HEK293 (cell line): ENCODE measurements at regions not wholly inside any gene's neighbourhood (a gene's known extent, or its start where the extent isn't known, plus 50 kb on each side); places are given as distances from the start of the nearest gene placed in this dataset.

ENCODE experiments used
- CTCF ChIA-PET: fragments of 350-600 bp; formaldehyde crosslinking; extraction: SDS; loops from one replicate; lab custom pipeline; 2021; ENCODE audit warnings: antibody characterized with exemption; lab: Yijun Ruan, JAX
- POLR2A ChIA-PET: fragments of 300-600 bp; formaldehyde crosslinking; extraction: SDS; loops from one replicate; lab custom pipeline; 2020; ENCODE audit warnings: antibody characterized with exemption, inconsistent platforms; lab: Yijun Ruan, JAX
- H3K27ac ChIP-seq: fragments of 200-500 bp; sonication (Bioruptor generic); 2 replicates; pipeline ENCODE4 v1.5.1; 2014; ENCODE audit warnings: low read depth, low read length, control low read depth, inconsistent platforms; ENCODE audit errors: extremely low read depth
- H3K36me3 ChIP-seq, 2 experiments: fragments of 200-500 bp in 1 of 2; sonication (Bioruptor generic) in 1 of 2; 1 replicate in 1 of 2; 2 replicates in 1 of 2; pipeline ENCODE4 v1.5.1; 2014 to 2017; ENCODE audit warnings: inconsistent platforms in 2 of 2, low read length in 2 of 2; ENCODE audit not compliant: control insufficient read depth in 2 of 2, insufficient read depth in 1 of 2
- H3K4me1 ChIP-seq: fragments of 200-500 bp; sonication (Bioruptor generic); 2 replicates; pipeline ENCODE4 v1.5.1; 2014; ENCODE audit warnings: mild to moderate bottlenecking, low read length, inconsistent platforms; ENCODE audit not compliant: control insufficient read depth, insufficient read depth
- H3K4me3 ChIP-seq: 2 replicates; pipeline ENCODE4 v1.5.1; 2011; ENCODE audit warnings: low read depth, mild to moderate bottlenecking, control low read depth, low read length, moderate library complexity
- H3K9me3 ChIP-seq: fragments of 200-500 bp; sonication (Bioruptor generic); 2 replicates; pipeline ENCODE4 v1.5.1; 2014; ENCODE audit warnings: low read depth, low read length, inconsistent platforms; ENCODE audit not compliant: control insufficient read depth, insufficient read depth
- GLIS1 ChIP-seq: fragments of 450-650 bp; formaldehyde crosslinking; IDR thresholded peaks from 2 replicates; pipeline ENCODE4 v1.5.1; 2016; ENCODE audit warnings: missing biosample characterization, missing genetic modification characterization
- MZF1 ChIP-seq: fragments of 450-650 bp; formaldehyde crosslinking; IDR thresholded peaks from 2 replicates; pipeline ENCODE4 v1.5.1; 2017; ENCODE audit warnings: missing biosample characterization, missing genetic modification characterization, borderline replicate concordance
- ZBTB10 ChIP-seq: fragments of 450-650 bp; formaldehyde crosslinking; IDR thresholded peaks from 2 replicates; pipeline ENCODE4 v1.5.1; 2016; ENCODE audit warnings: missing biosample characterization, missing genetic modification characterization
- ZBTB48 ChIP-seq: fragments of 450-650 bp; formaldehyde crosslinking; IDR thresholded peaks from 2 replicates; pipeline ENCODE4 v1.5.1; 2016; ENCODE audit warnings: missing biosample characterization, missing genetic modification characterization
- ZBTB49 ChIP-seq: fragments of 450-650 bp; formaldehyde crosslinking; IDR thresholded peaks from 2 replicates; pipeline ENCODE4 v1.5.1; 2016; ENCODE audit warnings: missing biosample characterization, missing genetic modification characterization, low read depth
- ZBTB8A ChIP-seq: fragments of 450-650 bp; formaldehyde crosslinking; IDR thresholded peaks from 2 replicates; pipeline ENCODE4 v1.5.1; 2016; ENCODE audit warnings: missing biosample characterization, missing genetic modification characterization
- ZFP69B ChIP-seq: fragments of 450-650 bp; formaldehyde crosslinking; IDR thresholded peaks from 2 replicates; pipeline ENCODE4 v1.5.1; 2016; ENCODE audit warnings: missing biosample characterization, missing genetic modification characterization
- ZNF146 ChIP-seq: fragments of 450-650 bp; formaldehyde crosslinking; IDR thresholded peaks from 2 replicates; pipeline ENCODE4 v1.5.1; 2016; ENCODE audit warnings: missing biosample characterization, missing genetic modification characterization
- ZNF174 ChIP-seq: fragments of 450-650 bp; formaldehyde crosslinking; IDR thresholded peaks from 2 replicates; pipeline ENCODE4 v1.5.0; 2017; ENCODE audit warnings: missing biosample characterization, mild to moderate bottlenecking, missing genetic modification characterization
- ZNF24 ChIP-seq: fragments of 450-650 bp; formaldehyde crosslinking; IDR thresholded peaks from 2 replicates; pipeline ENCODE4 v1.5.1; 2016; ENCODE audit warnings: missing biosample characterization, missing genetic modification characterization
- ZNF26 ChIP-seq: fragments of 450-650 bp; formaldehyde crosslinking; IDR thresholded peaks from 2 replicates; pipeline ENCODE4 v1.5.1; 2016; ENCODE audit warnings: missing biosample characterization, missing genetic modification characterization
- ZNF274 ChIP-seq, 2 experiments: fragments of 200-500 bp in 1 of 2; fragments of 450-650 bp in 1 of 2; sonication (Bioruptor generic) in 1 of 2; formaldehyde crosslinking in 1 of 2; IDR thresholded peaks; 2 replicates each; pipeline versions ENCODE4 v1.5.1 to v1.6.1; 2014 to 2016; ENCODE audit warnings: borderline replicate concordance in 1 of 2, inconsistent platforms in 1 of 2, low read length in 1 of 2, missing biosample characterization in 1 of 2, missing genetic modification characterization in 1 of 2
- ZNF280C ChIP-seq: fragments of 450-650 bp; formaldehyde crosslinking; IDR thresholded peaks from 2 replicates; pipeline ENCODE4 v1.5.1; 2016; ENCODE audit warnings: missing biosample characterization, missing genetic modification characterization
- ZNF280D ChIP-seq: fragments of 450-650 bp; formaldehyde crosslinking; IDR thresholded peaks from 2 replicates; pipeline ENCODE4 v1.5.1; 2016; ENCODE audit warnings: missing biosample characterization, missing genetic modification characterization
- ZNF292 ChIP-seq: fragments of 450-650 bp; formaldehyde crosslinking; IDR thresholded peaks from 2 replicates; pipeline ENCODE4 v1.5.1; 2016; ENCODE audit warnings: low read depth, missing biosample characterization, missing genetic modification characterization, borderline replicate concordance
- ZNF426 ChIP-seq: fragments of 450-650 bp; formaldehyde crosslinking; IDR thresholded peaks from 2 replicates; pipeline ENCODE4 v1.5.1; 2017; ENCODE audit warnings: missing biosample characterization, missing genetic modification characterization, mild to moderate bottlenecking, inconsistent platforms, moderate library complexity
- ZNF501 ChIP-seq: fragments of 450-650 bp; formaldehyde crosslinking; IDR thresholded peaks from 2 replicates; pipeline ENCODE4 v1.5.1; 2016; ENCODE audit warnings: missing biosample characterization, missing genetic modification characterization
- ZNF548 ChIP-seq: fragments of 450-650 bp; formaldehyde crosslinking; IDR thresholded peaks from 2 replicates; pipeline ENCODE4 v1.5.1; 2016; ENCODE audit warnings: missing biosample characterization, missing genetic modification characterization
- ZNF580 ChIP-seq: fragments of 450-650 bp; formaldehyde crosslinking; IDR thresholded peaks from 2 replicates; pipeline ENCODE4 v1.5.1; 2016; ENCODE audit warnings: missing biosample characterization, missing genetic modification characterization
- ZNF76 ChIP-seq: fragments of 450-650 bp; formaldehyde crosslinking; IDR thresholded peaks from 2 replicates; pipeline ENCODE4; 2016; ENCODE audit warnings: low read depth, missing biosample characterization, missing genetic modification characterization, borderline replicate concordance
- ZNF777 ChIP-seq: fragments of 450-650 bp; formaldehyde crosslinking; IDR thresholded peaks from 2 replicates; pipeline ENCODE4 v1.5.1; 2017; ENCODE audit warnings: missing biosample characterization, missing genetic modification characterization, borderline replicate concordance
- ZNF785 ChIP-seq: fragments of 450-650 bp; formaldehyde crosslinking; IDR thresholded peaks from 2 replicates; pipeline ENCODE4 v1.5.1; 2016; ENCODE audit warnings: missing biosample characterization, missing genetic modification characterization

- H3K27ac ChIP-seq: no peak overlapping the region
- no peaks in the 10 kb centered on the region for H3K9me3 ChIP-seq
- H3K36me3 ChIP-seq: no peaks in the 10 kb centered on the region
- TF ChIP-seq ZNF174 (tag by site-specific recombination) (no peak), ZBTB8A (tag by site-specific recombination) (no peak), ZBTB49 (tag by site-specific recombination) (no peak), ZNF501 (tag by site-specific recombination) (no peak), MZF1 (no peak), ZNF26 (tag by site-specific recombination) (no peak), GLIS1 (tag by site-specific recombination) (no peak), ZNF777 (tag by site-specific recombination) (no peak), ZNF146 (tag by site-specific recombination) (no peak)
- ChIA-PET POLR2A (no interaction called here), CTCF (no interaction called here)
- H3K4me3 ChIP-seq: no peak overlapping the region
- no peaks in the 10 kb centered on the region for H3K4me1 ChIP-seq
Observed at GRCh38 chr2:184201246-184201645, 397.1 kb upstream of the ZNF804A start.

- H3K36me3 ChIP-seq: no peaks in the 10 kb centered on the region
- H3K9me3 ChIP-seq: no peaks in the 10 kb centered on the region
- ChIA-PET CTCF (interaction anchor here (0.7 kb wide), 1 partner anchor 216 kb away, joined by 3 read pairs; no protein-coding TSS in a partner anchor), POLR2A (no interaction called here)
- no peak overlapping the region for H3K27ac ChIP-seq
- H3K4me3 ChIP-seq: no peak overlapping the region
- no peaks in the 10 kb centered on the region for H3K4me1 ChIP-seq
- TF ChIP-seq ZNF292 (tag by site-specific recombination): no peak
- TF ChIP-seq ZNF777 (tag by site-specific recombination): no peak
- TF ChIP-seq ZNF76: no peak
- TF ChIP-seq ZBTB48 (tag by site-specific recombination): no peak
- no peak for TF ChIP-seq ZNF274 (IDR thresholded peaks at IDR 0.05; ENCODE audit: low read length)
- TF ChIP-seq ZNF274 (tag by site-specific recombination; IDR thresholded peaks at IDR 0.05; ENCODE audit: borderline replicate concordance): no peak
- no peak for TF ChIP-seq ZNF24
- TF ChIP-seq ZNF426 (tag by site-specific recombination): no peak
- no peak for TF ChIP-seq ZNF548 (tag by site-specific recombination)
- no peak for TF ChIP-seq ZNF280C
- TF ChIP-seq ZNF580 (tag by site-specific recombination): no peak
- TF ChIP-seq ZNF280D (tag by site-specific recombination): no peak
- no peak for TF ChIP-seq ZBTB10 (tag by site-specific recombination)
- no peak for TF ChIP-seq ZNF785 (tag by site-specific recombination)
- TF ChIP-seq ZNF146 (tag by site-specific recombination): no peak
- no peak for TF ChIP-seq ZFP69B (tag by site-specific recombination)
Observed at GRCh38 chr2:184203661-184204060, 394.7 kb upstream of the ZNF804A start.
